ENCODE measurements at regions not wholly inside any gene's neighbourhood (a gene's known extent, or its start where the extent isn't known, plus 50 kb on each side); places are given as distances from the start of the nearest gene placed in this dataset.

DNA sequence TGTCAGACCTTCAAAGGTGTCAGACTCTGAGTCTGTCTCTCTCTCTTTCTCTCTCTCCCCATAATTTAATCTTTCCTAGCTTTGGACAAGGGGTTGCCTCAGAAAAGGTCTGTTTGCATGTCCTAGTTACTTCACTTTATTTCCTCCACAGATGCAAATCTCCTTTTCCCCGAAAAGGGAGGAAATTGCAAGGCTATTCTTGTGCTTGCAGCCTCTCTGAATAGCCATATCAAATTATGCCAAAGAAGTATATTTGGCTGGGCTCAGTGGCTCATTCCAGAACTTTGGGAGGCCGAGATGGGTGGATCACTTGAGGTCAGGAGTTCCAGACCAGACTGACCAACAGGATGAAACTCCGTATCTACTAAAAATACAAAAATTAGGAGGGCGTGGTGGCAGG lies 145.6 kb upstream of the GATB start:
- Histone ChIP-seq H3K36me3 (no peaks in the 10 kb centered on the region), H3K27ac (no peak overlapping the region), H3K4me1 (no peaks in the 10 kb centered on the region), H3K4me3 (no peak overlapping the region), H3K9me3 (peaks cover 0 to 3% of the 10 kb centered on the region in 2 donors), H3K27me3 (no peaks in the 10 kb centered on the region)
- no peak for TF ChIP-seq CTCF (IDR thresholded peaks at IDR 0.05)
- TF ChIP-seq POLR2A (IDR thresholded peaks at IDR 0.05): no peak
- no peak for DNase-seq
- intact Hi-C loops (cut with DNase I; ENCODE audit: low total_unique reads): no loop called here

DNA sequence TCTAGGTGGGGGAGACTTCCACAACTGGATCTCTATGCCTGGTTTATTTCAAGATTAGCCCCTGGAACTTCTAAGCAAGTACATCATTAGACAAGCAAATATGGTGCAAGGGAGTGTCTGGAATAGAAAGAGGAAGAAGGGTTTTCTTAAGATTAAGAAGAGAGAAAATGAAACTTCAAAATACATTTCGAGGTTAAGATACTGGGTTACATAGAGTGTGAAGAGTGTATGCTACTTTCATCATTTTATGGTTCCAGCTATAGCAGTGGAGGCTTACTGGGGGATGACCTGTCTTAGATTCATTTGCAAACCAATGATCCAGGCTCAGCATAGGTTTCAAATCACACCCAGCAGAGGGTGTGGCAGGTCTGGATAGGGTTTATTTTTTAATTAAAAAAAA lies 144.4 kb upstream of the GATB start:
- Histone ChIP-seq H3K9me3 (peaks cover 0 to 3% of the 10 kb centered on the region in 2 donors), H3K36me3 (no peaks in the 10 kb centered on the region), H3K4me1 (no peaks in the 10 kb centered on the region), H3K27ac (no peak overlapping the region), H3K27me3 (no peaks in the 10 kb centered on the region), H3K4me3 (no peak overlapping the region)
- intact Hi-C loops (cut with DNase I; ENCODE audit: low total_unique reads): no loop called here
- DNase-seq: no peak
- TF ChIP-seq CTCF (IDR thresholded peaks at IDR 0.05) (no peak), POLR2A (IDR thresholded peaks at IDR 0.05) (no peak)

DNA sequence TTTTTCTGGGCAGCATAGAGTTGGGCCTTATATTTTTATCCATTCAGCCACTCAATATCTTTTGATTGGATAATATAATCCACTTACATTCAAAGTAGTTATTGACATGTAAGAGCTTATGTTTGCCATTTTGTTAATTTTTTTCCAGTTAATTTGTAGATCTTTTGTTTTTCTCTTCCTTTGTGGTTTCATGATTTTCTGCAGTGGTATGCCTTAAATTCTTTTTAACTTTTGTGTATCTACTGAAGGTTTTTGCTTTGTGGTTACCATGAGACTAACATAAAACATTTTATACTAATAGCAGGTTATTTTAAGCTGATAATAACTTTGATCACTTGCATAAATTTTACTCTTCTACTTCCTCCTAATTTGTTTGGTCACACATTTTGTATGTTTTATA lies 140.8 kb upstream of the GATB start:
- peaks cover 0 to 3% of the 10 kb centered on the region in 2 donors for H3K9me3 ChIP-seq
- no peaks in the 10 kb centered on the region for H3K4me1 ChIP-seq
- H3K4me3 ChIP-seq: no peak overlapping the region
- TF ChIP-seq CTCF (IDR thresholded peaks at IDR 0.05) (no peak), POLR2A (IDR thresholded peaks at IDR 0.05) (no peak)
- H3K27ac ChIP-seq: no peak overlapping the region
- no peak for DNase-seq
- no peaks in the 10 kb centered on the region for H3K36me3 ChIP-seq
- intact Hi-C loops (cut with DNase I; ENCODE audit: low total_unique reads): no loop called here
- no peaks in the 10 kb centered on the region for H3K27me3 ChIP-seq

DNA sequence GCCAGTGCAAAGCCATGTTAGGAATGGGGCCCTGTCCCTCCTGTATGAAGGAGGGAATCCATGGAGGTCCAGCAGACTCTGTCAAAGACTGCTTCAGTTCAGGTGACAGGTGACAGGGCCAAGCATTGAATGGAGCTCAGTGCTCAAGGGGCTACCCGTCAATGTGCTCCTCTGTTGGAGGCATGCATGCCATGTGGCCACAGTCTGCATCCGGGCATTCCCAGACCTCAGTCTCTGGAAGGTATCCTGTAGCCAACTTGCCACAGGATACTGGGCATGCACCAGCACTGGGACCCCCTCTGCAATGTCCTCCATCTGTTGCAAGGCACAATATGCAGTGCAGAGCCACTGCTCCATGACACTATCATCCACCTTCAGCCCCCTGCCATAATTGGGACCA lies 136.1 kb upstream of the GATB start:
- intact Hi-C loops (cut with DNase I; ENCODE audit: low total_unique reads): no loop called here
- Histone ChIP-seq H3K36me3 (no peaks in the 10 kb centered on the region), H3K9me3 (no peaks in the 10 kb centered on the region), H3K4me1 (no peaks in the 10 kb centered on the region), H3K27ac (no peak overlapping the region), H3K27me3 (no peaks in the 10 kb centered on the region), H3K4me3 (no peak overlapping the region)
- no peak for DNase-seq
- TF ChIP-seq CTCF (IDR thresholded peaks at IDR 0.05) (no peak), POLR2A (IDR thresholded peaks at IDR 0.05) (no peak)

- no peak for TF ChIP-seq CTCF (IDR thresholded peaks at IDR 0.05)
- TF ChIP-seq POLR2A (IDR thresholded peaks at IDR 0.05): no peak
- intact Hi-C loops (cut with DNase I; ENCODE audit: low total_unique reads): no loop called here
- no peak for DNase-seq
These were observed 134.9 kb upstream of the GATB start for GRCh38 chr4:151895671-151896070.

More at GRCh38 chr4:151895671-151896070, 134.9 kb upstream of the GATB start:
- Histone ChIP-seq H3K36me3 (no peaks in the 10 kb centered on the region), H3K4me1 (no peaks in the 10 kb centered on the region), H3K27me3 (no peaks in the 10 kb centered on the region), H3K27ac (no peak overlapping the region), H3K4me3 (no peak overlapping the region), H3K9me3 (no peaks in the 10 kb centered on the region)
